ENCODE measurements at regions not wholly inside any gene's neighbourhood (a gene's known extent, or its start where the extent isn't known, plus 50 kb on each side); places are given as distances from the start of the nearest gene placed in this dataset.

GRCh38 chrX:121823406-121823805 is 776.0 kb downstream of the GLUD2 start:
- ChIA-PET CTCF (no interaction called here), POLR2A (no interaction called here)
- Histone ChIP-seq H3K4me1 (no peaks in the 10 kb centered on the region), H3K9me3 (no peaks in the 10 kb centered on the region), H3K4me3 (no peak overlapping the region), H3K27ac (no peak overlapping the region), H3K4me2 (no peak overlapping the region)
- no CpG with 5 or more reads among the region's 2 CpGs for WGBS (ENCODE audit: missing lambda C conversion rate)
- ATAC-seq (no peak), FAIRE-seq (no peak), DNase-seq (ENCODE audit: low read depth in 1 of 2, low spot score in 1 of 2) (no peak)
- TF ChIP-seq CHD4 (IDR thresholded peaks at IDR 0.05; ENCODE audit: borderline replicate concordance) = no peak
- no peak for TF ChIP-seq CBX2 (IDR thresholded peaks at IDR 0.05; ENCODE audit: borderline replicate concordance, low read depth)
- no peak for TF ChIP-seq PBX3 (IDR thresholded peaks at IDR 0.05)
- no peak for TF ChIP-seq NR3C1 (IDR thresholded peaks at IDR 0.05)
- TF ChIP-seq MAFK (IDR thresholded peaks at IDR 0.05; ENCODE audit: partially characterized antibody) = no peak
- TF ChIP-seq MYC (IDR thresholded peaks at IDR 0.05; ENCODE audit: borderline replicate concordance, low read length) = no peak
- no peak for TF ChIP-seq CHD2 (IDR thresholded peaks at IDR 0.05; ENCODE audit: low read length, partially characterized antibody)
- TF ChIP-seq MAZ (IDR thresholded peaks at IDR 0.05; ENCODE audit: borderline replicate concordance, low read depth, low read length) = no peak
- no peak for TF ChIP-seq EHMT2 (IDR thresholded peaks at IDR 0.05; ENCODE audit: low read depth)
- TF ChIP-seq KDM1A (IDR thresholded peaks at IDR 0.05; ENCODE audit: low read depth) = no peak
- no peak for TF ChIP-seq TP53 (CRISPR knock-in tag; IDR thresholded peaks at IDR 0.05)
- no peak for TF ChIP-seq ZC3H11A (IDR thresholded peaks at IDR 0.05)

GRCh38 chrX:121831601-121832000 is 784.2 kb downstream of the GLUD2 start:
- CTCF ChIA-PET = no interaction called here
- POLR2A ChIA-PET = no interaction called here
- H3K9me3 ChIP-seq = no peaks in the 10 kb centered on the region
- no peak for DNase-seq (ENCODE audit: low read depth in 1 of 2, low spot score in 1 of 2)
- H3K27ac ChIP-seq = no peak overlapping the region
- no peak for ATAC-seq
- no peaks in the 10 kb centered on the region for H3K4me1 ChIP-seq
- no peak overlapping the region for H3K4me2 ChIP-seq
- 0% methylated on average over 2 of the region's 2 CpGs for WGBS (ENCODE audit: missing lambda C conversion rate)
- TF ChIP-seq NFE2L2 (conservative IDR thresholded peaks at IDR 0.05; ENCODE audit: low read length) (no peak), ESRRA (IDR thresholded peaks at IDR 0.05; ENCODE audit: borderline replicate concordance, low read length) (no peak), MAX (IDR thresholded peaks at IDR 0.05) (no peak), KDM5A (IDR thresholded peaks at IDR 0.05) (no peak), ZC3H11A (IDR thresholded peaks at IDR 0.05) (no peak), E2F6 (IDR thresholded peaks at IDR 0.05; ENCODE audit: borderline replicate concordance, low read depth) (no peak), CHD2 (IDR thresholded peaks at IDR 0.05; ENCODE audit: low read length, partially characterized antibody) (no peak), RFX5 (IDR thresholded peaks at IDR 0.05) (no peak), NPAS2 (CRISPR knock-in tag; IDR thresholded peaks at IDR 0.05; ENCODE audit: borderline replicate concordance) (no peak), HOXB13 (CRISPR knock-in tag; IDR thresholded peaks at IDR 0.05; ENCODE audit: low read depth) (no peak), SREBF2 (IDR thresholded peaks at IDR 0.05) (no peak), RAD21 (conservative IDR thresholded peaks at IDR 0.05 in 1 of 2, IDR thresholded peaks at IDR 0.05 in 1 of 2) (no peak), RCOR1 (IDR thresholded peaks at IDR 0.05; ENCODE audit: low read depth, low read length) (no peak)
- no peak overlapping the region for H3K4me3 ChIP-seq
- FAIRE-seq = no peak

GRCh38 chrX:121832446-121832845 is 785.0 kb downstream of the GLUD2 start:
- CTCF ChIA-PET = no interaction called here
- no peak overlapping the region for H3K4me2 ChIP-seq
- POLR2A ChIA-PET = no interaction called here
- TF ChIP-seq ATOH8 (CRISPR knock-in tag; IDR thresholded peaks at IDR 0.05; ENCODE audit: low read depth) (no peak), CEBPB (IDR thresholded peaks at IDR 0.05) (no peak), HOXB5 (CRISPR knock-in tag; IDR thresholded peaks at IDR 0.05) (no peak), MYC (IDR thresholded peaks at IDR 0.05; ENCODE audit: borderline replicate concordance, low read length) (no peak), HES2 (IDR thresholded peaks at IDR 0.05) (no peak), HOXB13 (CRISPR knock-in tag; IDR thresholded peaks at IDR 0.05; ENCODE audit: low read depth) (no peak), BCL3 (IDR thresholded peaks at IDR 0.05) (no peak), POLR2A (IDR thresholded peaks at IDR 0.05; ENCODE audit: low read length) (no peak), ZFP36 (IDR thresholded peaks at IDR 0.05; ENCODE audit: borderline replicate concordance, partially characterized antibody) (no peak), FOXS1 (CRISPR knock-in tag; IDR thresholded peaks at IDR 0.05) (no peak), USF2 (IDR thresholded peaks at IDR 0.05) (no peak), ZC3H11A (IDR thresholded peaks at IDR 0.05) (no peak), ESRRA (IDR thresholded peaks at IDR 0.05; ENCODE audit: borderline replicate concordance, low read length) (no peak), EHMT2 (IDR thresholded peaks at IDR 0.05; ENCODE audit: low read depth) (no peak), RCOR1 (IDR thresholded peaks at IDR 0.05; ENCODE audit: low read depth, low read length) (no peak), JUNB (IDR thresholded peaks at IDR 0.05) (no peak)

More at GRCh38 chrX:121832446-121832845, 785.0 kb downstream of the GLUD2 start:
- Histone ChIP-seq H3K9me3 (no peaks in the 10 kb centered on the region), H3K27ac (no peak overlapping the region), H3K4me3 (no peak overlapping the region), H3K4me1 (no peaks in the 10 kb centered on the region)
- ATAC-seq = no peak
- 39% methylated on average over 1 of the region's 1 CpG for WGBS (ENCODE audit: missing lambda C conversion rate)
- no peak for DNase-seq (ENCODE audit: low read depth in 1 of 2, low spot score in 1 of 2)
- FAIRE-seq = peak; percentile 67
